HG02571 (cell line): ENCODE measurements at regions not wholly inside any gene's neighbourhood (a gene's known extent, or its start where the extent isn't known, plus 50 kb on each side); places are given as distances from the start of the nearest gene placed in this dataset.
"Not testable (repeated sequence)": the region's sequence is repeated elsewhere in the genome, so short reads cannot be mapped to it uniquely, and the experiment has no call there.

Experiments used
- ATAC-seq: cut with Tn5 transposase; IDR thresholded peaks from one replicate; pipeline ENCODE4 v1.9.1; 2021; ENCODE audit warnings: mild to moderate bottlenecking, moderate library complexity; ENCODE audit not compliant: unreplicated experiment

DNA sequence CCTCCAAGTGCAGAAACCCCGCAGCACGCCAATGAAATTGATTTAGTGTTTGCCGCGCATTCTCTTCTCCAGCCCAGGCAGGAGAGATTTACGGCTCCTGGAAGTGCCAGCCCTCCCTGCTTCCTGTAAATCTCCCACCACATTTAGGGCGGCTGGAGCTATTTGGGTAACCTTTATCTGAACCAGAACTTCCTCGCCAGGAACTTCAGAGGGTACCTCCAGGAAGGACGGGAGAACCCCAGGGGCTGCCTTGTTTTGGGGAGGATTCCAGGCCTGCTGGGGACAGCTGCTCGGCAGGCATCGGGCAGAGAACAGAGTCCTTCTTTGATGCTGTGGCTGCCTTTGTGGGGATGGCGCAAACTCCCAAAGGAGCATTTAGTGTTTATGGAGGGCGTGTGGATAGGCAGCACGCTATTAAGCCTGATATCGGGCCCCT lies 122.0 kb upstream of the MYCN start:
- ATAC-seq, result no peak

DNA sequence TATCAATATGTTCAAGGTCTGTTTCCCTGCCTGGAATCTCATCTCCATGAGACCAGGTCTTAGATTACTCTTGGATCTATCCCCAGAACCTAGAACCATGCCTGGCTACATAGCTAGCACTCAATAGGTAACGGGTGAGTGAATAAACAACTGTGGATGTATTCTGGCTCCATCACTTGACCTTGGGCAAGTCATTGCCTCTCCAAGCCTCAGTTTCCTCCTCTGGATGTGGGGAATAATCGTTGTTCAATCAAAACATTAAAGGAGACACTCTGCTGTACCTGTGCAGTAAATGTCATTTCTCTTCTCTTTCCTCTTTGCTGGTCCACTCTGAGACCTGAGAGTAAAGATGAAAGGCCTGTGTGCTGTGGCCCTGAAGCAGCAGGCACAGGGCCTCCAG lies 121.5 kb upstream of the MYCN start:
- no peak for ATAC-seq

DNA sequence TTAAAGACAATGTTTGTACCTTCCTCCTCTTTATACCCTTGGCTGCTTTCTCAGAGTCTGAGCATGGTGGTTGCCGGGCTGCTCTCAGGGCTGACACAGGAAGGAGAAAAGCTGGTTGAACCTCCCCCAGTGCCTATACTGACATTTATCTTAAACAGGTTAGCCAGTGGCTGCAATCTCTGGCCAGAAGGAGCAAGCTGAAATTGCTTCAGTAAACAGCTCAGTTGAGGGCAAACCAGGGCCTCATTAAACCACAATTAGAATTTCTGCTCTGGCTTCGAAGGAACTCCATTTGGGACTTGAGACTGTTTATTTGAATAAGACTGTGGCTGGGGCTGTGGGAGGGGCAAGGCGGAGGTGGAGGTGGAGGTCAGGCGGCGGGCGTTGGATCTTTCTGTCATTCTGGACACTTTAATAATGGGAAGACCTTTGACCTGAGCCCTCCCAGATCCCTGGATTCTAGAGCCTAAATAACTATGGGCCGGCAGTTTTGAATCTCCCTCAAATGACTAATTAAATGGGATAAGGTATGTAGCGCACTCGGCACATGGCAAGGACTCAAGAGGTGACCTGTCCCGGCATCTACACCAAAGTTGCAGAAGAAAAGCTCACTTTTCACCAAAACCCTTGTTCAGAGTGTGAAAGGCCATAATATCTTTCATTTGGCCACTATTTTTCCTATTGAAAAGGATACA lies 120.6 kb upstream of the MYCN start:
- ATAC-seq, result no peak

DNA sequence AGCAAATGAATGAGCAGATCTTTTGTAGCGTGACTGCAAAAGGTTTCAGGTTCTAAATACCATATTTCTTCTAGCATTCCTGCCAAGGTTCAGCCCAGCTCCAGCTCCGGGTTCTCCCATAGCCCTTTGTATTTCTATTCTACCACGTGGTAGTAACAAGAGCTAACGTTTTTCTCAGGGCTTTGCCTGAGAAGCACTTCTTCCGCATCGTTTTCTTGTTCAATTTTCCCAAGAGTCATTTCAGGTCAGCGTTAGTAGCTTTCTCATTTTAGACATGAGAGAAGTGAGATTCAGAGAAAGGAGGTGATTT lies 120.1 kb upstream of the MYCN start:
- ATAC-seq, result no peak

DNA sequence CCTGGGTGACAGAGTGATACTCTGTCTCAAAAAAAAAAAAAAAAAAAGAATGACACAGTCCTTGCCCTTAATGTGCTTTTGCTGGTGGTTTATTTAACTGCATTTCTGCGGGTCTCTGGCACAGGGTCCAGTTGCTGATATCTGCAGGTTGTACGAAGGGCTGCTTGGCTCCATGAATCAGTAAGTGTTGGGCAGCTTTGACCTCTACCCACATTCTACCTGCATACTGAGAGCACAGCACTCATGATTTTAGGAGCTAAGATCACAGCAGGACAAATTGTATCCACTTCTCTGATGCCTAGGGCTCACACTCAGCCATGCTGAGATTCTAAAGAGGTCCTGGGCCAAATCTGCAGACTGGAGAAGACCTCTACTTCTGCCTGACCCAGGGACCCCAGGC lies 119.4 kb upstream of the MYCN start:
- ATAC-seq, result no peak

DNA sequence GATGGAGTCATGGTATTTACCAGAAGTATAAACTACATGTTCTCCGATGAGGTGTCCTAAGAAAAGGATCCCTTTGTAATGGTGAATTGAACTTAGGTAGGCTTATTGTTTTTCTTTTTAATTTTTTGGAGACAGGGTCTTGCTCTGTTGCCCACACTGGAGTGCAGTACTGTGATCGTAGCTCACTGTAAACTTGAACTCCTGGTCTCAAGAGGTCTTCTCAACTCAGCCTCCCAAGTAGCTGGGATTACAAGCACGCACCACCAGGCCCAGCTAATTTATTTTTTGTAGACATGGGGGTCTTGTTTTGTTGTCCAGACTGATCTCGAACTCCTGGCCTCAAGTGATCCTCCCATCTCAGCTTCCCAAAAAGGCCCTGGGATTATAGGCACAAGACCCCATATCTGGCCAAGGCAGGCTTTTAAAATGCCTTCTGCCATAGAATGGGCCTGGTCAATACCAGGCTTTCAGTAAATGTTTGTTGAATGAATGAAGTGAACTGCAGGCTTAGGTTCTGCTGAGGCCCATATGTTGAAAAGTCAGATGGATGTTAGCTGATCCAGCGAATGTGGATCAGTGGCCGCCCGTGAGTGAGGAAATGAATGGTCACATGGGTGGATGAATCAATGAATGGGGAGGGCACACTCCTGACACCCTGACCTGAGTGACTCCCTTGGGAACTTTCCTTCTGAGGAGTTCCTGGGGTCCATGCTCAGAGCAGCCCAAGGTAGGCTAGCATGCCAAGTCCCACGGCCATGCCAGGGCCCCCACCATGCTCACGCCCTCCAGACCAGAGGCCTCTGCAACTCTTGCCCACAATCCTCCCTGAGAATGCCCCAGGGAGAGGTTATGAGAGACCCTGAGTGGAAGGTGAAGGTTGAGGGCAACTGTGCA lies 118.0 kb upstream of the MYCN start:
- ATAC-seq, result no peak

DNA sequence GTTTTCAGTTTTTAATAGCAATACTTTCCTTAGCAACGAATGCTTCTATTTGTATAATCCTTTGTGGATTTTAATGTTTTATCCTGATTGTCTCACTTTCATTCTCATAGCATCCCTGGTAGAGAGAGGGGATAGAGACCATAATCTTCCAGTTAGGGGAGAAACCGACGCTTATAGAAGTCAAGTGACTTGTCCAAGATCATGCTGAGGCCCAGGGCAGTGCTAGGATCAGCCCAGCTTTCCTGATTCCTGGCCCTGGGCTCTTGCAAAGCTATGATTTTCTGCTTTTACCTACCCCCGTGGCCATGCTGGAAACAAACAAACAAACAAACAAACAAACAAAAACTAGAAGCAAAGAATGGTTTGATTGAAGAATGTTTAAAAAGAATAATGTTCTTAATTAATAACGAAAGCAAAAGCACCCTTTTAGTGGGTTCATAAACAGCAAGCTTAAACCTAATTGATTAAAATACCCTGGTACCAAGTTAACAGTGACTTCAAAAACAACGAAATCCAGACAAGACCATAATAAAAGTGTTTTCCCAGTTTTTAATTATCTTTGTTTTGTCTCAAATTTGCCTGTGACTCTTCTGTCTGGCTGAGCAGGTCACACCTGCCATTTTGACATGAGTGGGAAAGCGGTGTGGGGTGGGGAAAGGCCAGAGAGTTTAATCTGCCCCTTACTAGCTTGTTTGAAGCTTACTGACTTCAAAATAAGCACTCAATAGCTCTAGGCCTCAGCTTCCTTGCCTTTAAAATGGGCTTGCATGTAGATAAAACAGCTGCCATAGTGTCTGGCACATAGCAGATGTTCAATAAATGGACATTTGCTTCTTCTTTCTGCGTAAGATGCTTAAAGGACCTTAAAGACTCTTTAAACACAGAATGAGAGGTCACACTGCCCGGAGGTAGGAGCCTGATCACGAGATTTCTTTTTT lies 116.6 kb upstream of the MYCN start:
- ATAC-seq, result no peak

DNA sequence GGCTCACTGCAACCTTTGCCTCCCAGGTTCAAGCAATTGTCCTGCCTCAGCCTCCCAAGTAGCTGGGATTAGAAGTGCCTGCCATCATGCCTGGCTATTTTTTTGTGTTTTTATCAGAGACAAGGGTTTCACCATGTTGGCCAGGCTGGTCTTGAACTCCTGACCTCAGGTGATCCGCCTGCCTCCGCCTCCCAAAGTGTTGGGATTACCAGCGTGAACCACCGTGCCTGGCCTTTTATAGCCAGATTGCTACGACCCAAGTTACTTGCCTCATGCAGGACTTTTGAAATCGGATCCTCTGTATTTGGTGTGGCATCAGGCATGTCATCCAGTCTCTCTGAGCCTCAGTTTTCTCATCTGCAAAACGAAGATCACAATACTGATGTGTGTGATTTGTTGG lies 115.9 kb upstream of the MYCN start:
- ATAC-seq, result not testable (repeated sequence)

DNA sequence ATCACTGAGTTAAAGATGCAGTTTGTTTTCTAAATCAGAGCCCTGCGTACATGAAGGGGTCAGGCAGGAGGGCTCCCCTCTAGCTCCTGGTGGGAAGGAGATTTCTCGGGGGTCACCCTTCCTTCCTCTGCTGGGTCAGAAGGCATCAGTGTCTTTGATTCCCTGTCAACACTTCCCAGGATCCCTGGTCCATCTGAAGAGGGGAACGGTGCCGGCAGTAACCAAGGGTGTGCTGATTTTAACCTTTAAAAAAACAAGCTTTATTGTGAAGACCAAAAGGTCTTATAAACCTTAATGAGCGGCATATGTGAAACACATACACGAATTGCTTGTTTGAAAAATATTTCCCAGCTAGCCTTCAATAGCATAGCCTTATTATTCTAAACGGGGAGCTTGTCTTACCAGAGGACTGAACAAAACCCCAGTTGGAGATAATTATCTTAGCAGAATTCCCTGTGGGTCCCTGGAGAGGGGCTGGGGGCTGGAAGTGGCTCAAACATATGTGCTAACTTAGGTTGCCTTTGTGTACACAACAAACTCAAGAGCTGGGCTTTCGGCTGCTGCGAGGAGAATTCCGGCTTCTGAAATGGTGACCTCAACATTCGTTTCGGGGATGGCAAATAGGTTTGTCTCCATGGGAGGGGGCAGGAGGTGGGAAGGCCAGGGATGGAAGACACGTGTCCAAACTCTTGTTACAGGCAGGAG lies 114.9 kb upstream of the MYCN start:
- no peak for ATAC-seq

DNA sequence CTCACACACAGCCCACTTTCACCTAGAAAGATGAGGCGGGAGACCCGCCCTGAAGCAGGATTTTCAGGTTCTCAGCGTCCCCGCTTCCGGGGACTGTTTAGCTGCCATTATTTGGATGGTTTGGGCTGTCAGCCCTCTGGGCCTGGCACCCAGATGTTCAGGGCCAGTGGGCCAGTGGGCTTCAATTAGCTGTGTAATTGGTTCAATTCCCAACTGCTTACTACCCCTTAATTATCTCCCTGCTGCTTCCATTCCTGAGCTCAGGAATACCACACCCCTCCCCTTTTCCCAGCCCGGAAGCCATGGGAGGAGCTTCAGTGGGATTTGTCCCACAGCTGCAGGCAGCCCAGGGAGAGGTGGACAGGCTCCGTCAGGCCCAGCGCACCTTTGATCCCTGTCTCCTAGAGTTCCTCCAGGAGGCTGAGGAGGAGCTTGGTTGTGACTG lies 114.1 kb upstream of the MYCN start:
- ATAC-seq, result no peak

DNA sequence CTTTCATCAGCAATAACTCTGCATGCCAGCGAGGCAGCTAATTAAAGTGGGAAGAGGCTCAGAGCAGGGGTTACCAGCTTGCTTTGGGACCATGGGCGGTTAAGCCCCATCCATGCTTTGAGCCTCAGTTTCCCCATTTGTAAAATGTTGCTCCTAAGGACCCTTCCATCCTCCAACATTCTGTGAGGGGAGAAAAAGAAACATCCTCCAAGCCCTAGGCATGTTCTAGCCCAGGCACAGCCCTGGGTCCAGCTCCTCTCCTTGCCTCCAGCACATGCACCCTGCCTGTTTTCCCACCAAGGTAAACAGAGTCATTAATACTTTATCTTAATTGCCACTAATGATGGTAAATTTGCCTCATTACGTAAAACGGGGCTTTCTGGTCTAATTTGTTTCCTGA lies 113.3 kb upstream of the MYCN start:
- no peak for ATAC-seq

DNA sequence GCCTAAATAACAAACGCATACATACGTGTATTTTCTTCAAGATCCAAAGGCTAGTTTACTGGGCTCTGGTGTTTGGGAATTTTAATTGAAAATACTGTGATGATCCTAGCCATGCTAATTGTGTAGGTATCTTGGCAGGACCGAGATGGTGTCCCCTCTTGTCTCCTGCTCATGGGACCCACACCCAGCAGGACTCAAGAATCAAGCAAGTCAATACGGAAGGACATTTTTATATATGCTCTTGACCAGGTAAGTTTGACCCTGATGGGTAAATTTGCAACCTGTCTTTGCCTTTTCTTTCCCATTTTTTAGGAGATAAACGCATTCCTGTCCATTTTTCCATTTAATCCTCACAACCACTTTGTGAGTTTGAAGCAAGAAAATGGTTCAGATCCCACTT lies 111.8 kb upstream of the MYCN start:
- no peak for ATAC-seq

DNA sequence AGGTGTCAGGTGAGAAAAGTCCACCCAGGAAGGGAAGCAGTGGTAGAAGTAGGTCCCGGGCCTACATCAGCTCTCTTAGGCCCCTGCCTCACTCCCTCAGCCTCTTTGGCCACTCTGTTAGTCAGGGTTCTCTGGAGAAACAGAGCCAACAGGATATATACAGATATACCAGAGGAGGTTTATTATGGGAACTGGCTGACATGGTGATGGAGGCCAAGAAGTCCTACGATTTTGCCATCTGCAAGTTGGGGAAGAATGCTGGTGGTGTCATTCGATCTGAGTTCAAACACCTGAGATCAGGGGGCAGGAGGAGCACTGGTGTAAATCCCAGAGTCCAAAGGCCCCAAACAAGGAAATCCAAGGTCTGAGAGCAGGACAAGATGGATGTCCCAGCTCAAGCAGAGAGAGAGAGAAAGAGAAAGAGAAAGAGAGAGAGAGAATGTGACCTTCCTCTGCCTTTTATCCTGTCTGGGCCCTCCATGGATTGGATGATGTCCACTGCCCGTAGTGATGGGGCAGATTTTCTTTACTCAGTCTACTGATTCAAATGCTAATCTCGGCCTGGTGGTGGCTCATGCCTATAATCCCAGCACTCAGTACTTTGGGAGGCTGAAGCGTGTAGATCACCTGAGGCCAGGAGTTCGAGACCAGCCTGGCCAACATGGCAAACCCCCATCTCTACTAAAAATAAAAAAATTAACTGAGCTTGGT lies 111.1 kb upstream of the MYCN start:
- ATAC-seq, result no peak

DNA sequence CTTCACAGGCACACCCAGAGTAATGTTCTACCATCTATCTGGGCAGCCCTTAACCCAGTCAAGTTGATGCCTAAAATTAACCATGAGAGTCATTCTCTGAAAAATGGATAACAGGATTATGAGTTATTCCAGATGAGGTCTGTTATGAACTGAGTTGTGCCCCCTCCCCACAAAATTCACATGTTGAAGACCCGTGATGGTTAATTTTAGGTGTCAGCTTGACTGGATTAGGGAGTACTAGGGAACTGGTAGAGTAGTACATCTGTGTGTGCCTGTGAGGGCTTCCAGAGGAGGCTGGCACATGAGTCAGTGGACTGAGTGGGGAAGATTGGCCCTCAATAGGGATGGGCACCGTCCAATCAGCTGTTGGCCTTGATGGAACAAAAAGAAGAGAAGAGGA lies 110.4 kb upstream of the MYCN start:
- no peak for ATAC-seq

DNA sequence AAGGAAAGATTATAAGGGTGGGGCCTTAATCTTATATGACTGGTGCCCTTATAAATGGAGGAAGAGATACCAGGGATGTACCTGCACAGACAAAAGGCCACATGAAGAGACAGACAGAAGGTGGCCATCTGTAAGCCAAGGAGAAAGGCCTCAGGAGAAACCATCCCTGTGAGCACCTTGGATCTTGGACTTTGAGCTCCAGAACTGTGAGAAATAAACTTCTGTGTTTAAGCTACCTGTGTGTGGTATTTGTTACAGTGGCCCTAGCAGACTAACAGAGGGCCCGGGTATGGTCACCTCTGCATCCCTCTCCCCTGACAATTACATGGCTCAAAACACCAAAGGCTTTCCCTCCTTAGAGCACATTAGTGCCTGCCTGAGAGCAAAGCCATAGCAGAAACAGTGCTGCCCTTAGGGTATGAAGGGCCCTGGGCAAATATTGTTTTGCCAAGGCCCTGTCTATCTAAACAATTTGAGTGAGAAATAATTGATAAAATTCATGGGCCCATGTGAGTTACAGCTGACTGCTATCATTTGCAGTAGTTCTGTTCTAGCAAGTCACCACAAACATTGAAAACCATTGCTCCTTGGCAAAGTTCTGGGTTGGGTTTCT lies 109.3 kb upstream of the MYCN start:
- ATAC-seq, result no peak

DNA sequence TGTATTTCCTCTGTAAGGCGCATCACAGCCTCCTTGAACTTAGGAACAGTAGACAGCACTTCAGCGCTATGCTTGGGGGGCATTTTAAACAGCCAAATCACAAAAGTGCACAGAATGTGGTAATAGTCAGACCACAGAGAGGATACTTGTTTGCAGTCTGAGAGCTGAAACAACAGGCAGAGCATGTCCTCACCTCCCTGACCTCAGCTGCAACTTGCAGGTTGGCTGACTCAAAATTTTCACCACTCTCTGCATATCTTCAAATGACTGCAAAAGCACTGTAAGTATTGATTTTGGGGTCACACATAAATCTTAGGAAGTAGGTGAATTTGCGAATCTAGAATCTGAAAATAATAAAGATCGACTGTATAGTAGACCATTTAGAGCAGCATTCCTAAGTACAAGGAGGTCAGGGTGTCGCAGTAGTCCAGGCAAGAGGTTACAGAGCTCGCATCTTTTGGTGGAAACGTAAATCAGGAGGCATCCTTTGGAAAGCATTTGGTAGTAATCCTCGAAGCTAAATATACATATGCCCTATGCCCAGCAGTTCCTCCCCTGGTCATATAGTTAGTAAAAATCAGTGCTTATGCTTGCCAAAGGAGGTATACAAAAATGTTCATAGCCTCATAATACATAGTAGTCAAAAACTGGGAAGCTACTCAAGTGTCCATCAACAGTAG lies 108.2 kb upstream of the MYCN start:
- ATAC-seq, result no peak

DNA sequence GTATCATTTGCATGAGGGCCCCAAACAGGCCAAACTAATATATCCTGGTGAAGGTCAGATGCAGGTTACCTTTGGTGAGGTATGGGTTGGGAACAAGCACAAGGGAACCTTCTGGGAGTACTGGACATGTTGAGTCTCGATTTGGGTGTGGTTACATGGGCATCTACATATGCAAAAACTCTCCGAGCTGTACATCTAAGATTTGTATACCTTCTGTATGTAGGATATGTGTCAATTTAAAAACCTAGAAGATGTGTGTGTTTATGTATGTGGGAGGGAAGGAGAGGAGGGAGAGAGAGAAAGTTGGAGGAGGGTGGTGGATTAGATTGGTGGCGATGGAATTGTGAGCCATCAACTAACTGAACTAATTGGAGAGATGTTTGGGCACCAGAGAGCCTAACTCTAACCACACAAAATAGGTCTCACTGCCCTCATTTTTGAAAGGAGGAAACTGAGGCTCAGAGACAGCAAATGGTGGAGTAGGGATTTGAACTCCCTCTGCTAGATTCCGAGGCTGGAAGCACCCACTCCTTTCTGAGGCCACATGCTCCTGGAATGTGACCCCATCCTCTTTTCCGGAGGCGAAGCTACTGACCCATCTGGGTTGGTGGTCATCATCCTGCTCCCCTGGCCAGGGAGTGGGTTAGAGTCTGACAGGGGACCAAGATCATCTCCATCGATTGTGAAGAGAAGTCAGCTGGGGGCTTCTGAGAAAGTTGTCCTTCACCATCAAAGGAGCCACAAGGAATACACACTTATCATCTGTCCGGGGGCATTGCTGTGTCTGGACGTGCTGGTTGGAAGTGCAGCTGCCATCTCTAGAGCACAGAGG lies 107.3 kb upstream of the MYCN start:
- ATAC-seq, result no peak

DNA sequence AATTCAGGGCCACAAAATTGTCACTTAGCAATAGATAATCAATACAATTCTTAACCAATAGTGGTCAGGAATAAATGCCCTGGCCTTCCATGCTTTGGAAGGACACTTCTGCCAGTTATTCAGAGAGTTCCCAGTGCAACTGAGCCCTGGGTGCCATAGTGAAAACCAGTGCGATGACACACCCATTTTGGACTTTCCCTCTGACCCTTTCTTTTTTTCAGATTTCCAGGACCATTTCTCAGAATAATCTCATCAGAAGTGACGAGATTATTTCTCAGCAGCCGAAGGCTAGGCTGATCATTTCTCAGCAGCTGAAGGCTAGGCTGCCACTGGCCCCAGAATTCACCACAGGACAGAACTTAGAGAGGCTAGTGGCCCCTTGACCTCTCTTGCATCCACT lies 106.6 kb upstream of the MYCN start:
- no peak for ATAC-seq
